ENCODE measurements at regions not wholly inside any gene's neighbourhood (a gene's known extent, or its start where the extent isn't known, plus 50 kb on each side); places are given as distances from the start of the nearest gene placed in this dataset.
"Not testable (repeated sequence)": the region's sequence is repeated elsewhere in the genome, so short reads cannot be mapped to it uniquely, and the experiment has no call there.

GRCh38 chr1:118809586-118809985 lies 178.6 kb downstream of the TBX15 start:
- H3K27ac ChIP-seq (ENCODE audit: low read depth in 2 of 2, low read length in 1 of 2), result no peak overlapping the region
- H3F3A ChIP-seq (replicated peaks; ENCODE audit: insufficient read depth), result no peaks in the 10 kb centered on the region
- no peaks in the 10 kb centered on the region for H3K9me3 ChIP-seq
- TF ChIP-seq FOXJ3 (CRISPR knock-in tag; IDR thresholded peaks at IDR 0.05), result no peak
- TF ChIP-seq, protein P1, sequence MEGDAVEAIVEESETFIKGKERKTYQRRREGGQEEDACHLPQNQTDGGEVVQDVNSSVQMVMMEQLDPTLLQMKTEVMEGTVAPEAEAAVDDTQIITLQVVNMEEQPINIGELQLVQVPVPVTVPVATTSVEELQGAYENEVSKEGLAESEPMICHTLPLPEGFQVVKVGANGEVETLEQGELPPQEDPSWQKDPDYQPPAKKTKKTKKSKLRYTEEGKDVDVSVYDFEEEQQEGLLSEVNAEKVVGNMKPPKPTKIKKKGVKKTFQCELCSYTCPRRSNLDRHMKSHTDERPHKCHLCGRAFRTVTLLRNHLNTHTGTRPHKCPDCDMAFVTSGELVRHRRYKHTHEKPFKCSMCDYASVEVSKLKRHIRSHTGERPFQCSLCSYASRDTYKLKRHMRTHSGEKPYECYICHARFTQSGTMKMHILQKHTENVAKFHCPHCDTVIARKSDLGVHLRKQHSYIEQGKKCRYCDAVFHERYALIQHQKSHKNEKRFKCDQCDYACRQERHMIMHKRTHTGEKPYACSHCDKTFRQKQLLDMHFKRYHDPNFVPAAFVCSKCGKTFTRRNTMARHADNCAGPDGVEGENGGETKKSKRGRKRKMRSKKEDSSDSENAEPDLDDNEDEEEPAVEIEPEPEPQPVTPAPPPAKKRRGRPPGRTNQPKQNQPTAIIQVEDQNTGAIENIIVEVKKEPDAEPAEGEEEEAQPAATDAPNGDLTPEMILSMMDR (IDR thresholded peaks at IDR 0.05), result no peak
- TF ChIP-seq FOXM1 (IDR thresholded peaks at IDR 0.05; ENCODE audit: low read depth), result no peak
- no peak for TF ChIP-seq RCOR1 (IDR thresholded peaks at IDR 0.05; ENCODE audit: low read length)
- no peak for TF ChIP-seq TEAD4 (IDR thresholded peaks at IDR 0.05; ENCODE audit: borderline replicate concordance, insufficient read depth)
- TF ChIP-seq RAD21 (IDR thresholded peaks at IDR 0.05; ENCODE audit: low read length), result no peak
- no peak for TF ChIP-seq GABPA (IDR thresholded peaks at IDR 0.05; ENCODE audit: low read depth)
- no peak for TF ChIP-seq TCF12 (IDR thresholded peaks at IDR 0.05)
- no peak for TF ChIP-seq PBX3 (IDR thresholded peaks at IDR 0.05)
- TF ChIP-seq MXI1 (IDR thresholded peaks at IDR 0.05; ENCODE audit: low read depth, low read length), result no peak
- no peak for TF ChIP-seq SMC3 (IDR thresholded peaks at IDR 0.05; ENCODE audit: low read depth, low read length)
- no peak for TF ChIP-seq YY1 (IDR thresholded peaks at IDR 0.05; ENCODE audit: low read depth)
- no peak for TF ChIP-seq RFX5 (IDR thresholded peaks at IDR 0.05; ENCODE audit: low read length)
- TF ChIP-seq NRF1 (IDR thresholded peaks at IDR 0.05; ENCODE audit: low read depth, low read length), result no peak
- TF ChIP-seq, protein P2, sequence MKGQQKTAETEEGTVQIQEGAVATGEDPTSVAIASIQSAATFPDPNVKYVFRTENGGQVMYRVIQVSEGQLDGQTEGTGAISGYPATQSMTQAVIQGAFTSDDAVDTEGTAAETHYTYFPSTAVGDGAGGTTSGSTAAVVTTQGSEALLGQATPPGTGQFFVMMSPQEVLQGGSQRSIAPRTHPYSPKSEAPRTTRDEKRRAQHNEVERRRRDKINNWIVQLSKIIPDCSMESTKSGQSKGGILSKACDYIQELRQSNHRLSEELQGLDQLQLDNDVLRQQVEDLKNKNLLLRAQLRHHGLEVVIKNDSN (IDR thresholded peaks at IDR 0.05; ENCODE audit: borderline replicate concordance, low read depth), result no peak
- no peaks in the 10 kb centered on the region for H3K27me3 ChIP-seq (ENCODE audit: insufficient read depth)
- no peak for DNase-seq
- no peaks in the 10 kb centered on the region for H4K20me1 ChIP-seq (ENCODE audit: insufficient read depth)
- H3K4me3 ChIP-seq (ENCODE audit: low read depth in 2 of 2, low read length in 1 of 2), result no peak overlapping the region
- no peaks in the 10 kb centered on the region for H3K79me2 ChIP-seq (ENCODE audit: insufficient read depth)
- no peak overlapping the region for H3K4me2 ChIP-seq
- no peaks in the 10 kb centered on the region for H3K4me1 ChIP-seq (ENCODE audit: control insufficient read depth in 1 of 2, insufficient read depth in 2 of 2, low read depth in 1 of 2, low read length in 1 of 2)
- POLR2A ChIA-PET, result no interaction called here
- H2AFZ ChIP-seq (ENCODE audit: low read depth), result no peak overlapping the region
- no peaks in the 10 kb centered on the region for H3K9me2 ChIP-seq
- H3K36me3 ChIP-seq (replicated peaks in 1 of 2; ENCODE audit: control insufficient read depth in 1 of 2, insufficient read depth in 2 of 2, low read length in 1 of 2), result no peaks in the 10 kb centered on the region
- no peak overlapping the region for H3K9ac ChIP-seq
- 28% methylated on average over 4 of the region's 4 CpGs for WGBS (ENCODE audit: low lambda C conversion rate)
- CTCF ChIA-PET, result no interaction called here

DNA sequence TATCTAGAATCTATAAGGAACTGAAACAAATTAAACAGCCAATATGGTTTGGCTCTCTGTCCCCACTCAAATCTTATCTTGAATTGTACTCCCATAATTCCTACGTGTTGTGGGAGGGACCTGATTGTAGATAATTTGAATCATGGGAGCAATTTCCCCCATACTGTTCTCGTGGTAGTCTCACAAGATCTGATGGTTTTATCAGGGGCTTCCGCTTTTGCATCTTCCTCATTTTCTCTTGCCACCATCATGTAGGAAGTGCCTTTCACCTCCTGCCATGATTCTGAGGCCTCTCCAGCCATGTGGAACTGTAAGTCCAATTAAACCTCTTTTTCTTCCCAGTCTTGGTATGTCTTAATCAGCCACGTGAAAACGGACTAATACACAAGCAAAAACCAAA lies 185.0 kb downstream of the TBX15 start:
- H3K27me3 ChIP-seq (ENCODE audit: insufficient read depth); H3K36me3 ChIP-seq (replicated peaks in 1 of 2; ENCODE audit: control insufficient read depth in 1 of 2, insufficient read depth in 2 of 2, low read length in 1 of 2); DNase-seq; POLR2A ChIA-PET; H3K27ac ChIP-seq (ENCODE audit: low read depth in 2 of 2, low read length in 1 of 2); CTCF ChIA-PET; H3F3A ChIP-seq (replicated peaks; ENCODE audit: insufficient read depth); H3K9ac ChIP-seq; H3K9me2 ChIP-seq; H3K9me3 ChIP-seq; H3K4me3 ChIP-seq (ENCODE audit: low read depth in 2 of 2, low read length in 1 of 2); H3K4me1 ChIP-seq (ENCODE audit: control insufficient read depth in 1 of 2, insufficient read depth in 2 of 2, low read depth in 1 of 2, low read length in 1 of 2); H4K20me1 ChIP-seq (ENCODE audit: insufficient read depth); H2AFZ ChIP-seq (ENCODE audit: low read depth); H3K79me2 ChIP-seq (ENCODE audit: insufficient read depth); H3K4me2 ChIP-seq: not testable (repeated sequence)
- 2% methylated on average over 5 of the region's 5 CpGs for WGBS (ENCODE audit: low lambda C conversion rate)

Measured in SK-N-SH (cell line).